ENCODE measurements at regions not wholly inside any gene's neighbourhood (a gene's known extent, or its start where the extent isn't known, plus 50 kb on each side); places are given as distances from the start of the nearest gene placed in this dataset.

- TF ChIP-seq, protein P1, sequence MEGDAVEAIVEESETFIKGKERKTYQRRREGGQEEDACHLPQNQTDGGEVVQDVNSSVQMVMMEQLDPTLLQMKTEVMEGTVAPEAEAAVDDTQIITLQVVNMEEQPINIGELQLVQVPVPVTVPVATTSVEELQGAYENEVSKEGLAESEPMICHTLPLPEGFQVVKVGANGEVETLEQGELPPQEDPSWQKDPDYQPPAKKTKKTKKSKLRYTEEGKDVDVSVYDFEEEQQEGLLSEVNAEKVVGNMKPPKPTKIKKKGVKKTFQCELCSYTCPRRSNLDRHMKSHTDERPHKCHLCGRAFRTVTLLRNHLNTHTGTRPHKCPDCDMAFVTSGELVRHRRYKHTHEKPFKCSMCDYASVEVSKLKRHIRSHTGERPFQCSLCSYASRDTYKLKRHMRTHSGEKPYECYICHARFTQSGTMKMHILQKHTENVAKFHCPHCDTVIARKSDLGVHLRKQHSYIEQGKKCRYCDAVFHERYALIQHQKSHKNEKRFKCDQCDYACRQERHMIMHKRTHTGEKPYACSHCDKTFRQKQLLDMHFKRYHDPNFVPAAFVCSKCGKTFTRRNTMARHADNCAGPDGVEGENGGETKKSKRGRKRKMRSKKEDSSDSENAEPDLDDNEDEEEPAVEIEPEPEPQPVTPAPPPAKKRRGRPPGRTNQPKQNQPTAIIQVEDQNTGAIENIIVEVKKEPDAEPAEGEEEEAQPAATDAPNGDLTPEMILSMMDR (conservative IDR thresholded peaks at IDR 0.05), result no peak
- no peak for TF ChIP-seq EZH2 (IDR thresholded peaks at IDR 0.05; ENCODE audit: low read depth)
Observed at GRCh38 chr6:105867821-105868220, 218.3 kb upstream of the PRDM1 start.

Data from PC-9 (cell line).